ENCODE measurements at regions not wholly inside any gene's neighbourhood (a gene's known extent, or its start where the extent isn't known, plus 50 kb on each side); places are given as distances from the start of the nearest gene placed in this dataset.
"Not testable (repeated sequence)": the region's sequence is repeated elsewhere in the genome, so short reads cannot be mapped to it uniquely, and the experiment has no call there.

DNA sequence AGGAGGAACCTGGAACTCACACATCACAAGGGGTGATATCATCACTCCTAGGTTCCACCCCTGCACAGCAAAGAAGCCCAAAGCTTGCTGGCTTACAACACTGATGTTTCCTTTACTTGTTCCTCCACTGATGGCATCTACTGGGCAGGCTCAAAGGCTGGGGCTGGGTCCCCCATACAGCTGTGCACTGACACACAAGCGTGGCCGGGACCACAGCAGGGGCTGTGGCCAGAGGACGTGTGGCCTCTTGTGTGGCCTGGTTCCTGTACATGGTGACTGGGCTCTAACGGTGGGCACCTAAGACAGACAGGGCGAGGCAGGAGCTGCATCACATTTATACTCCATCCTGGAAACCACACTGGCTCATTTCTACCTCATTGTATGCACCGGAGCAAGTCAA, 264.4 kb upstream of the FOXF1 start:
- DNase-seq (ENCODE audit: low read depth in 1 of 2, low spot score in 1 of 2), result no peak

DNA sequence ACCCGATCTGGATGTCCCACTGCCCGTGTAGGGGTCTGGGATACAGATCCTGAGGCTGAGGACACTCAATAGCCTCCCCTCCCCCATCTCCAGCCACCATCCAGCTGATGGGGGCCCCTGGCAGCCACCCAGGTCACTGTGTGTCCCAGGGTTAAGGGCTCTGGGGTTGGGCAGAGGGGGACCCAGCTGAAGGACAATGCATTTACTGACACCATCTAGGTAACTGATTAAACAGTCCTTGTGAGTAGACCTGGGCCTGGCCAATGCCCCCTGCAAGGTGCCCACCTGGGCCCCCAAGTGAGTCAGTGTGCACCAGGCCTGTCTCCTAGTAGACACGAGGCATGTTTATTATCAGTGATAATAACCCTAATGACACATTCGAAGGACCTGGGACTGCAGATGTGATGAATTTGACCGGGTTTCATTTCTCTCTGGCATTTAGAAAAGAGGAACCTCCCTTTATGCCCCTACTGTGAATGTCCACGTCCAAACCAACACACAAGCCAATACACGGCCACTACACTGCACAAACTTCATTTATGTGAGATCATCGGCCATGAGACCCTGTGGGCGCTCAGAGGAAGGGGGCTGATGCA, 261.9 kb upstream of the FOXF1 start:
- no peak for DNase-seq (ENCODE audit: low read depth in 1 of 2, low spot score in 1 of 2)

DNA sequence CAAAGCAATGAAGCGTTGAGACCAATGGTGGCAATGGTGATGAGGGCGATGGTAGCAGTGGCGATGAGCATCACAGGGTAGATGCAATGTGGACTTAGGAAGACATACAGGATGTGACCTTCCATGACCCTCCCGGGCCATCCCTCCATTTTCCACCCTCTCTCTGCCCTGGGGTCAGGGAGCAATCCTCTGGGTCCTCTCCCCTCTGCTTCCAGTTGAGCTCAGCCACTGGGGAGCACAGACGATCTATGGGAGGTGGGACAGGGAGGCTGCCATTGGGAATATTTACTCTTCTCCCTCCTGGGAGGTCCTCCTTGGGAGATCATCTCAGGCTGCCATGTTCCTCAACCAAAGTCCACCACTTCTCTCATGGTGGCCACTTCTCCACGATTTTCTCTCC, 260.7 kb upstream of the FOXF1 start:
- DNase-seq (ENCODE audit: low read depth in 1 of 2, low spot score in 1 of 2), result no peak

DNA sequence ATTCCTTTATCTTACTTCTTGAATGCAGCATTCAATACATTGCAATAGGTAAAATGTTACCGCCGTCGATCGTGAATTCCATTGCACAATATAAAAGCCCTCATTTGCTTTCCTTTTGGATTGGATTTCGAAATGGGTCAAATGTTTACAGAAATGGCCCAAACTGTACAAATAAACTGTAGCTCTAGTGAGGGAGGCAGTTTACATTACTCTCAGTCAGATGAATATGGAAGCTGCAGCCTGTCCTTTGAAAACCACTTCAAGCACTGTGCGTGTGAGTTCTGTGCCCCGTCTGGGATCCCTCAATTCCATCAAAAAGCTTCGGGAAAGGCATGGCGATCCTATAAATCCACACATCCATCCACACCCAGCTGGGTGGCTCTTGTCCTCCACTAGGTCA, 258.6 kb upstream of the FOXF1 start:
- DNase-seq (ENCODE audit: low read depth in 1 of 2, low spot score in 1 of 2), result no peak

DNA sequence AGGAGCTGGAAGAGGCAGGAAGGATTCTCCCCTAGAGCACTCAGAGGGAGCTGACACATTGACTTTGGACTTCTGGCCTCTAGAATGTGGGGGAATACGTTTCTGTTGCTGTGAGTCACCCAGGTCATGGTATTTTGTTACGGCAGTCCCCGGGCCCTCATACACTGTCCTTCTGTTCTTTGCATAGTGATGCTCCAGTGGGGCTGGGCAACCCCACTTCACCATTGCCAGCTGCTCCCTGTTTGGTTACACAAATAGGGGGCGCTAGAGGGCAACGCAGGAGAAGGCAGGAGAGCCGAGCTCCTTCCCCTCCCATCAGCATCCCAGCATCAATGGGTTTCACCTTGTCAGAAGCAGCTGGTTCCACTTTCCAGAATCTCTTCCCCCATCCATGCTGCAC, 257.7 kb upstream of the FOXF1 start:
- no peak for DNase-seq (ENCODE audit: low read depth in 1 of 2, low spot score in 1 of 2)

DNA sequence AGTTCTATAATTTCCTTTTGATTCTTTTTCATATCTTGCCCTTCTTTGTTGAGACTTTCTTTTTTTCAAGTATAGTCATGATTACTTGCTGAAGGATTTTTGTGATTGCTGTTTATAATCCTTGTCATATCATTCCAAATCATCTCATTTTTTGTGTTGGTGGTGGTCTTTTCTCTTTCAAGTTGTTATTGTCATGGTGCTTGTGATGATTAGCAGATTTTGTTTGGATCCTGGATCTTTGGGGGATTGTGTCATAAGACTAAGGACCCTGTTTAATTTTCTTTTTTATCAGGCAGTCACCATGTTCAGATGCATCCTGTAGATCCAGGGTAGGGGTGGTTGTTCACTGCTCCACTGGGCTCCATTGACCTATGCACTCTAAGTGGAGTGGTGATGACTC, 254.4 kb upstream of the FOXF1 start:
- DNase-seq (ENCODE audit: low read depth in 1 of 2, low spot score in 1 of 2), result no peak

DNA sequence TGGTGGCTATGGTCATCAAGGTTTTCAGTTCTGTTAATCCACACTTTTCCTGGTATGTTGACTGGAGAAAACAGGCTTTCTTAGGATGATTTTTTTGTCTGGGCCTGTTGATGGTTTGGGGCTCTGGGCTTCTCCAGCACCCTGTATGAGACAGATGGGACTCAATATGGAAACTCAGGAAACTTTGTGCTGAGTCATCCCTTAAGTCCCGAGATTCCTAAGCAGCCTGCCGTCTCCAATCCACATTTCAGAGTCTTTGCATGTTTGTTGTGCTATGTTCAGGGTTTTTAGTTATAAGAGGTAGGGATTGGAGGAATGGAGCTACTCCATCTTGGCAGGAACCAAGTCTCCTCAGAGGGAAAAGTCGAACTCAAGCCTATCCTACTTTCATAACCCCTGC, 253.3 kb upstream of the FOXF1 start:
- DNase-seq (ENCODE audit: low read depth in 1 of 2, low spot score in 1 of 2), result no peak

DNA sequence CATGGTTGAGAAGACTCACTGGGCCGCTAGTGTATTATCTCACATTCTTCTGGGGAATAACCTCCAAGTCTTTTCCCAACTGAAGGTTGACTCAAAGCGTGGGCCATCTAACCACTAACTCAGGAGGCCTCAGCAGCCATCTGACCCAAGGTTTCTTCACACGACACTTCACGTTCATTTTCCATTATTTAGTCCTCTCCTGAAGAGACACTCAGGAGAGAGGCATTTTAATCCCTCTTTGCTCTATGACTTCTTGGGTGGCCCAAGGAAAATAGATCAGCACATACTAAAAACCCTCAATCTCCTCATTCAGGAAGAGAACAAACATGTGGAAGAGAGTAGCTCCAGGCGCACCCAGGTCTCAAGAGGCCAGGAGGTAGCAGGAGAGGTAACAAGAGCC, 252.8 kb upstream of the FOXF1 start:
- no peak for DNase-seq (ENCODE audit: low read depth in 1 of 2, low spot score in 1 of 2)

DNA sequence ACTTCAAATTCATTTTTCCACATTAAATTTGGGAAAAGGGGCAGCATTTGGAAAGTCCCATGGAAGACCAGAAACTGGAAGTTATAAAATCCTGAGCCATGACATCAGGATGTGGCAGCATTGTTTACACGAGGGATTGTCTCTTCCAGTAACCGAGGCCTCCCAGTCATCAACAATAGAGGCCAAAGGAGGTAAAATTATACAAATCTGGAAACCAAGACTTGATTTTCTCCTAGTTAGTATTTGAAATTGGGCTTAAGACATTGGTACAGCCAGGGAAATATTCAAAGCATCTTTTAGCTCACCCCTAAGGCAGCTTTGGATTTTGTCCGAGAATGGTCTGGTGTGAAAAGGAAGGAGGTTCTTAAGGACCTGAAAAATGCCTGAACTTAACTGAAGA, 251.6 kb upstream of the FOXF1 start:
- DNase-seq (ENCODE audit: low read depth in 1 of 2, low spot score in 1 of 2), result no peak

DNA sequence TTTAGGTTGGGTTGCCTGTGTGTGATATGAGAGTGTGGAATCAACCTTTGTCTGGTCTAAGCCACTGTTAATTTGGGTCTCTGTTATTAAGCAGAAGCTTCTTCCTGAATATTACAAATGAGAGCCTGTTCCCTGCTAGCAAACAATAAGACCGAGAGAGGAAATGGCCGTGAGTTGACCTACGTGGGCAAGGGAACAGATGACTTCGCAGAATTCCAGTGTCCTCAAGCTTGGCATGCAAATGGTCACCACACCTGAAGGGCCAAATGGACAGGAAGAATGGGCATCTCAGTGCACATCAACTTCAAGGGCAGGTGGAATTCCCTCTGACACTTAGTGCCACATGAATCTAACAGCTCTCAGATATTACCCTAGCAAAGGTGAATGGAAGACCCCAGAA, 250.8 kb upstream of the FOXF1 start:
- DNase-seq (ENCODE audit: low read depth in 1 of 2, low spot score in 1 of 2), result no peak

DNA sequence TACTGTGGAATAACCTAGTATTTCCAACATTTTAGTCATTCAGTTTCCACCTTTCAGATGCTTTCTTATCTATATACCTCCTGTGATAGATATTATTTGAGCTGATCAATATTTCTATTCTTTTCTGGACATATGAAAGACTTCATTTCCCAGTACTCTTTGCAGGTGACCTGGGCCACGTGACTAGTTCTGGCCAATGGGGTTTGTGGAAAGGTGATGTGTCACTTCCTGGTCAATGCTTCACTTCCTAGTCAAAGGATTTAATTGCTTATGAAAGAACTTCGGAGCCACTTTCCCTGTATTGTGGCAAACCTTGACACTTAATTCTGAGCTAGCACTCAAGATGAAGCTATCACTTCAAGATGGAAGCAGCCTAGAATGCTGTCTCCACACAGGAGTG, 248.9 kb upstream of the FOXF1 start:
- no peak for DNase-seq (ENCODE audit: low read depth in 1 of 2, low spot score in 1 of 2)

DNA sequence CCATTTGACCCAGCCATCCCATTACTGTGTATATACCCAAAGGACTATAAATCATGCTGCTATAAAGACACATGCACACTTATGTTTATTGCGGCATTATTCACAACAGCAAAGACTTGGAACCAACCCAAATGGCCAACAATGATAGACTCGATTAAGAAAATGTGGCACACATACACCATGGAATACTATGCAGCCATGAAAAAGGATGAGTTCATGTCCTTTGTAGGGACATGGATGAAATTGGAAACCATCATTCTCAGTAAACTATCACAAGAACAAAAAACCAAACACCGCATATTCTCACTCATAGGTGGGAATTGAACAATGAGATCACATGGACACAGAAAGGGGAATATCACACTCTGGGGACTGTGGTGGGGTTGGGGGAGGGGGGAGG, 242.7 kb upstream of the FOXF1 start:
- not testable (repeated sequence) for DNase-seq (ENCODE audit: low read depth in 1 of 2, low spot score in 1 of 2)

DNA sequence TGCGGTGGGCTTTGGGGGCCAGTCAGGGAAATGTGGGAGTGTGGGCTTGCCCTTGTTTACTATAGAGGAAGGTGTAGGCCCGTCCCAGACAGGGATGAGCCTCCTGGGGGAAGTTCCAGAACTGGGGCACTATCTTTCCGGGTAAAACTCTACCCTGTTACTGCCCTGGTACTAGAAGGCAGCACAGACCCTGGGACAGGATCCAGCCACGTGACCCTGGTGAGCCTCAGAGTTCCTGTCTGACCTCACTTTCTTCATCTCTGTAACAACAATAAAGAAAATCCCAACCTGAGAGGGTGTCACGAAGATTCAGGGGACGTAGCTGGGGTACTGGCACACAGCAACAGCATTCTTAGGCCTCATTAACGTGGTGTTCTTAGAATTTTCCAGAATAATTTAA, 239.6 kb upstream of the FOXF1 start:
- DNase-seq (ENCODE audit: low read depth in 1 of 2, low spot score in 1 of 2), result no peak

DNA sequence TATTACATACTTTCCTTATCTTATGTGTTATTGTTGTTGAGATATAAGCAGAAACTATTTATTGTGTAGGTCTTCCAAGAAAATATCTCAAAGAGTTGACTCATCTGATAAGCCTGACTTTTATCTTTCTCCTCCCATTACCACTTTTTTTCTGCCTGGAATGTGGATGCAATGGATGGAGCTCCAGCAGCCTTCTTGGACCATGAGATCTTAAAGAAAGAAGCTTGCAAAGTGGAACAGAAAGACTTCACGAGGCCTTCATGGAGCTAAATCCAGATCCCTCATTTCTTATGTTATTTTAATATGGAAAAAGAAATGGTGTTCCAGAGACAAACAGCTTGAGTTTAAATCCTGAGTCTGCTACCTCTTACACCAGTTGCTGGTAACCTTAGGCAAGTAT, 237.6 kb upstream of the FOXF1 start:
- no peak for DNase-seq (ENCODE audit: low read depth in 1 of 2, low spot score in 1 of 2)

DNA sequence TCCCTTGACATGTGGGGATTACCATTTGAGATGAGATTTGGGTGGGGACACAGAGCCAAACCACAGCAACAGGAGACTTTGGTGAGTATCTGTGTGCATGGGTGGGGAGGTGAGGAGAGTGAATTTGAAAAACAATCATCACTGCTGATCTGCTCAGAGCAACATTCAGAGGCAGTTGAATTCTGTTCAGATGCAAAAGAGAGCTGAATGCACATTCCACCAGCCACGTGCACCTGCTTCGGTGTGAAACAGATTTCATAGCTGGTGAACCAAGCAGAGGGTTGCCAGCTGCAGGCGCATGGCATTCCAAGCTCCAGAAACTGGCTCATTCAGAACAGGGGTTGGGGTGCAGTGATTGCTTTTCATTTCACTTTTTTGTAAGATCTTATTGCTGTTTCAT, 233.1 kb upstream of the FOXF1 start:
- no peak for DNase-seq (ENCODE audit: low read depth in 1 of 2, low spot score in 1 of 2)

DNA sequence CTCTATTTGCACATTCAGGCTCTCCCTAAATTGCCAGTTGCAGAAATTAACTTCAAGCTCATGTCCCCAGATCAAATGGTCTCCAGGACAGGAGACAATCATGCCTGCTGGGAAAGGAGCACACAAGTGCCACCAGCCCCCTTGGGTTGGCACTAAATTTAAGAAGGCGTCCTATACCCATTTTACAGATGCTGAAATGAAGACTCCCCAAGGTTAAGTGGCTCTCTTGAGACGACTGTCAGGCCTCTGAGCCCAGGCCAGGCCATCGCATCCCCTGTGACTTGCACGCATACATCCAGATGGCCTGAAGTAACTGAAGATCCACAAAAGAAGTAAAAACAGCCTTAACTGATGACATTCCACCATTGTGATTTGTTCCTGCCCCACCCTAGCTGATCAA, 232.5 kb upstream of the FOXF1 start:
- DNase-seq (ENCODE audit: low read depth in 1 of 2, low spot score in 1 of 2), result not testable (repeated sequence)

DNA sequence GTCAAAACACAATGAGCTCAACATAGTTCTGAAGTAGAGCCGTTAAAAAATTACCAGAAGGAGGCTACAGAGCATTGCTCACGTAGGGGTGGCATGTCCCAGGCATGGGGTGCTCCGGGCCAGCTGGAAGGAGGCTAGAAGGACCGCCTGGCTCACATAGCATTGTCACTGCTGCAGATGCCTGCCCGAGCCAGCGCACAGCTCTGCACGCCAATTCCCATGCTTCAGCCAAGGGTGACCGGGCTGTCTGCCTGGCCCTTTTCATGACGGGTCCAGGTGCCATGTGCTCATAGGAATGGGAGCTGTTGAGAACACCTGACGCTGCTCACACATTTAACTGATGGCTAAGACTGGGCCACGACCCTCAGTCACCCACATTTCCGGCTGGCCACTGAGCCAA, 228.9 kb upstream of the FOXF1 start:
- no peak for DNase-seq (ENCODE audit: low read depth in 1 of 2, low spot score in 1 of 2)

DNA sequence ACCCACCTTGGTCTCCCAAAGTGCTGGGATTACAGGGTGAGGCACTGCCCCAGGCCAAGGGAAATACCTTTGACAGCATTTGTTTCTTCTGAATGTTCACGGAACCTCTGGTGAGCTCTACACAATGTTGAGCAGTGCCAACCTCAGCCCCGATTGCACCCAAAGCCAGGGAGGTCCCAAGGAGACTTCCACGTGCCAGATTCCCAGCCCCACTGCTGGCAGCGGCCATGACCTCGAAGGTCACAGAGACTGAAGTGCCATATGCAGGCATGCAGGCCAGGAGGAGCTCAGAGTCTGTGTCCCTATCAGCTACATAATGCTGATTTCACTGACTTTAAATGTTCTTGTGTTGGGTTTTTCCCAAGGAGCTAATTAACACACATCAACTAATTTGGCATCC, 226.4 kb upstream of the FOXF1 start:
- no peak for DNase-seq (ENCODE audit: low read depth in 1 of 2, low spot score in 1 of 2)

DNA sequence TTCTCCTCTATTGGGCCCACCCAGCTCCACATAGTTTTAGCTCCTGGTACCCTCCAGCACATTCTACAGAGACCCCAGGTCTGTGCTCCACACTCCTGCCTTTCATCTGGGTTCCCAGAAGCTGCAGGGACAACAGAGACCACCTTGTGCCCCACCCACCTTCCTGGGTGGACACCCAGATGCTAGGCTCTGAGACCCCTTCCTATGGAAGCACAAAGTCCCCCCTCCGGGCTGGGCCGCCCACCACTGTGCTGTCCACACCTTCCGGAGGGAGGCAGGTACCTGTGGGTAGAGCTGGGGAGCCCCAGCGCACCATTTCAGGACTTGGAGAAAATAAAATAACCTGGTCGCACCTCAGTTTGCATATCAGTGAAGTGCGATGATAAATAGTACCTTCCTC, 224.9 kb upstream of the FOXF1 start:
- DNase-seq (ENCODE audit: low read depth in 1 of 2, low spot score in 1 of 2), result no peak

DNA sequence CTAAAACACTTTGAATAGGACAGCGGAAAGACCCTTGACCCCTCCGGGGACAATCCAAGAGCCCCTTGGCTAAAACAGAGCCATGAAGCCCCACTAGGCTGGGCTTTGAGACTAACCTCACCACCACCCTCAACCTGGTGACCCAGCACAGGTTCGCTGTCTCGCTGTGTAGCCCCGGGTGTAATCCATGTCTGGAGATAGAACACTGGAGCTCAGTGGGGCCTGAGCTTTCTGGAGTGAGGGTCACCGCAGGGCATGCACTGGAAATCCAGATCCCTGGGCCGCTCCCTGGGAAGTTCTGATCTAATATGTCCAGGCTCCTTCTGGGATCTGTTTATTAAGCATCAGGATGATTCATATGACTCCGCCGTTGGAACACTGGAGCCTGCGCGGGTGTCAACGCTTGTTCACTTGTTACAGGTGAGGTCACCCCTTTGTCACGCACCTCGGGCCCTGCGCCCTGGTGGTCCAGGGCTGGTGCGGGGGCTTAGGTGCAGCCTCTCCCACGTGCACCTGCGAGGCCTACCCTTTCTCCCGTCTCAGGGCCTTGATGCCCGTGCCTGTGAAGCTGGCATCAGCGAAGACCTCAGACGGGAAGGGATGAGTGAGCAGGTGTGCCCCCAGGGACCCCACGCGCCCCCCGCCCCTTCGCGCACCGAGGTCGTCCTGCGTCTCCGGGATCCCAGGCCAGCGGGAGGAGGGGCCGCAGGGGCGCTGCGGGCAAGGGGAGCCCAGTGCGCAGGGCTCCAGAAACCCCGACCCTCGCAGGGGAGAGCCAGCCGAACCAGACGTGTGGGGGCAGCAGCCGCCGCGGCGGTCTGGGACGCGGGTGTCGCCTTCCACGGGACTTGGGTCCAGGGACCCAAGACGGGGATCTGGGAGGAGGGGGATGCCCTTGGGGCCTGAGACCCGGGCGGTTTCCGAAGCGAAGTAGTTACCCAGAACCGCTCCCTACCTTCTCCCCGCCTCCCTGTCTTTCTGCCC, 224.1 kb upstream of the FOXF1 start:
- no peak for DNase-seq (ENCODE audit: low read depth in 1 of 2, low spot score in 1 of 2)

DNA sequence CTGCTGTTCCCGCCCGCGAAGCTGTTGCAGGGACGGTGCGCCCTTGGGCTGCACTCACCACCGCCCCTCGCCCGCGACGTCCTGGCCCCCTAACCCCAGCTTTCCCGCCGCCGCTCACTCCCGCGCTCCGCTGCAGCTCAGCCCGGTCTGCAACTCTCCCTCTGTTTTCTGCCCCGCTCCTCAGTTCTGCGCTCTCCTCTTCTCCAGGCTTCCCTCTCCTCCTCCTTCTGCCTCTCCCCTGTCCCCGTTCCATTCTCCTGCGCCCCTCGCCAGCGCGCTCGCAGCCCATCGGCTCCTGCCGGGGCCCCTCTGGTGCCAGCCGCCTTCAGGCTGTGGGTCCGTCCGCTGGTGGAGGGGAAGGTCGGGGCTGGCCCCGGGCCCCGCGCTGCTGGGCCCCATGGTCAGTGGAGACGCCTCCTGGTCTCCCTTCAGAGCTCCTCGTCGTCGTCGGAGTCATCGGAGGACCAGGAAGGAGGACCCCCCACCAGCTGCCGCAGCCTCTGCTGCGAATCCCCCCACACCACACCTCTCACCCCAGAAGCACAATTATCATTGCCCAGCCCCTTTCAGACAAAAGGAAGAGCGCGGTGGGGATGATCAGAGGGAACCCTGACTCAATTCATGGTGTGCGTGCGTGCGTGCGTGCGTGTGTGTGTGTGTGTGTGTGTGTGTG, 223.2 kb upstream of the FOXF1 start:
- DNase-seq (ENCODE audit: low read depth in 1 of 2, low spot score in 1 of 2), result no peak

DNA sequence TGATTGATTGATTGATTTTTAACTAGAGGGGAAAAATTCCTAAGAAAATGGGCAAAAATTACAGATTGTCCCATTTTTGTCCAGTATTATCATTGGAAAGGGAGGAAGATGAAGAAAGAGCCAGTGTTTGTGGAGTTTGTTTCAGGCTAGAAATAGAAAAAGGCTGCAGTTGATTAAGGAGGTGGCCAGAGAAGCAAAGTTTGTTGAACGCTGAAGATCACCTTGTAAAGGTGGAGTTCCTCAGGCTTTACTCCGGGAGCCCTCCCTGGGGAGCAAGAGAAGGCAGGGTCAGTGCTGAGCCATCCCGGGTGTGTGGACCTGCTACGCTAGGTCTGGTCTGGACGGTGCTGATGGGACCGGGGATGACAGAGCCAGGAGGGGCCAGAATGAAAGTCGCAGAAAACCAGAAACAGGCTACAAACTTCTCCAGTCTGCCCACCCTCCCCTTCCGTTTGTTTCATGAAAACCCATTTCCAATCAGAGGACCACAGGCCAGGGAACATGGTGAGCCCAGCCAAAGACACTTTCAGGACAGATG, 222.6 kb upstream of the FOXF1 start:
- no peak for DNase-seq (ENCODE audit: low read depth in 1 of 2, low spot score in 1 of 2)
